KMS-11 (cell line): ENCODE measurements at regions not wholly inside any gene's neighbourhood (a gene's known extent, or its start where the extent isn't known, plus 50 kb on each side); places are given as distances from the start of the nearest gene placed in this dataset.

Experiments used
- H2AFZ ChIP-seq: fragments of 200-600 bp; sonication (generic); 2 replicates; pipeline ENCODE4 v1.6.1; 2016; ENCODE audit warnings: antibody characterized with exemption, mixed run types, low read depth
- H3K27ac ChIP-seq: fragments of 200-600 bp; sonication (generic); 2 replicates; pipeline ENCODE4 v1.6.1; 2016; ENCODE audit warnings: mild to moderate bottlenecking, mixed run types
- H3K27me3 ChIP-seq: fragments of 200-600 bp; sonication (generic); 2 replicates; pipeline ENCODE4 v1.6.1; 2017; ENCODE audit warnings: mild to moderate bottlenecking, low read depth, mixed run types, moderate library complexity; ENCODE audit not compliant: insufficient read depth
- H3K36me3 ChIP-seq: fragments of 200-600 bp; sonication (generic); 2 replicates; pipeline ENCODE4 v1.6.1; 2017; ENCODE audit warnings: mild to moderate bottlenecking, mixed run types; ENCODE audit not compliant: insufficient read depth
- H3K4me1 ChIP-seq: fragments of 200-600 bp; sonication (generic); 2 replicates; pipeline ENCODE4 v1.6.1; 2016; ENCODE audit warnings: mild to moderate bottlenecking, low read depth, mixed run types; ENCODE audit not compliant: poor library complexity, severe bottlenecking
- H3K4me2 ChIP-seq: fragments of 200-600 bp; sonication (generic); 2 replicates; pipeline ENCODE4 v1.7.0; 2016; ENCODE audit warnings: mild to moderate bottlenecking, mixed run types
- H3K4me3 ChIP-seq: fragments of 200-600 bp; sonication (generic); IDR thresholded peaks from 2 replicates; pipeline ENCODE4 v1.6.1; 2017; ENCODE audit warnings: low read depth, low read length, mixed read lengths; ENCODE audit not compliant: insufficient read depth
- H3K79me2 ChIP-seq: fragments of 200-600 bp; sonication (generic); 2 replicates; pipeline ENCODE4 v1.6.1; 2016; ENCODE audit warnings: low read depth, mixed run types; ENCODE audit not compliant: insufficient read depth
- H3K9ac ChIP-seq: fragments of 200-600 bp; sonication (generic); 2 replicates; pipeline ENCODE4 v1.6.1; 2016; ENCODE audit warnings: mild to moderate bottlenecking, mixed run types
- H4K20me1 ChIP-seq: fragments of 200-600 bp; sonication (generic); 2 replicates; pipeline ENCODE4 v1.6.1; 2016; ENCODE audit warnings: mild to moderate bottlenecking, mixed run types; ENCODE audit not compliant: insufficient read depth
- CTCF ChIP-seq: fragments of 200-600 bp; sonication (generic); conservative IDR thresholded peaks from 2 replicates; pipeline ENCODE4 v1.6.1; 2017; ENCODE audit warnings: low read depth, mild to moderate bottlenecking, antibody characterized with exemption, low read length, moderate library complexity, mixed read lengths

GRCh38 chr2:144241801-144242200, 278.1 kb downstream of the ZEB2 start:
- Histone ChIP-seq H2AFZ (no peak overlapping the region), H3K4me1 (no peaks in the 10 kb centered on the region), H3K4me3 (no peak overlapping the region), H3K36me3 (no peaks in the 10 kb centered on the region), H4K20me1 (no peaks in the 10 kb centered on the region), H3K27ac (no peak overlapping the region), H3K79me2 (no peaks in the 10 kb centered on the region), H3K27me3 (no peaks in the 10 kb centered on the region), H3K4me2 (no peak overlapping the region), H3K9ac (no peak overlapping the region)
- no peak for TF ChIP-seq CTCF

DNA sequence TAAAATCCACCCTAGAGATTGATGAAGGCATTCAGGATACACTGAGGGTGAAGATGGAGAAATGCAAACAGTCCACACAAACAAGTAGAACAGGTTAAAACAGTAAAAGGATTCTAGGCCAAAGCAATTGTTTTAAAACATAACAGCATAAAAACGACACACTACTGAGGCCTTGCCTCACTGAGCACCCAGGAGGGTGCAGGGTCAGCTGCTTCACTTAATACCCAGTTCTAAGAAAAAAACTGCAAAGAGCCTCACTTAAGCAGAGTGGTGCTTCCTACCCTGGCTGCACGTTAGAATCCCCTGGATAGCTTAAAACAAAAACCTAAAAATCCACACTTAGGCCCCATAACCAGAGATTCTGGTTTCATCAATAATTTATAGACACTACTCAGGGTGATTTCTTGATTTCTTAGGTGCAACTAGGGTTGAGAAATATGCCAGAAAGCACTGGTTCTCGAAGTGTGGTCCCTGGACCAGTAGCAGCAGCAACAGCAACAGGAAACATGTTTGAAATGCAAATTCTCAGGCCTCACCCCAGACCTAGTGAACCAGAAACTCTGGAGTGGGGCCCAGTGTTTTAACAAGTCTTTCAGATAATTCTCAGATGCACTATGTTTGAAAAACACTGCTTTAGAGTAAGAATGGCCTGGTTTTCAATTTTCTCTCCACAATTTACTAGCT, 279.1 kb downstream of the ZEB2 start:
- Histone ChIP-seq H3K4me3 (no peak overlapping the region), H3K4me2 (no peak overlapping the region), H3K36me3 (no peaks in the 10 kb centered on the region), H3K9ac (no peak overlapping the region), H3K79me2 (no peaks in the 10 kb centered on the region), H3K4me1 (no peaks in the 10 kb centered on the region), H2AFZ (no peak overlapping the region), H3K27ac (no peak overlapping the region), H4K20me1 (no peaks in the 10 kb centered on the region), H3K27me3 (no peaks in the 10 kb centered on the region)
- no peak for TF ChIP-seq CTCF

- Histone ChIP-seq H3K4me3 (no peak overlapping the region), H3K27ac (no peak overlapping the region), H2AFZ (no peak overlapping the region), H3K4me2 (no peak overlapping the region), H3K79me2 (no peaks in the 10 kb centered on the region), H4K20me1 (no peaks in the 10 kb centered on the region), H3K27me3 (no peaks in the 10 kb centered on the region), H3K36me3 (no peaks in the 10 kb centered on the region), H3K9ac (no peak overlapping the region), H3K4me1 (no peaks in the 10 kb centered on the region)
- no peak for TF ChIP-seq CTCF
Observed at GRCh38 chr2:144239726-144240125, 280.2 kb downstream of the ZEB2 start.

GRCh38 chr2:144239306-144239705, 280.6 kb downstream of the ZEB2 start:
- Histone ChIP-seq H4K20me1 (no peaks in the 10 kb centered on the region), H3K4me2 (no peak overlapping the region), H3K4me1 (no peaks in the 10 kb centered on the region), H3K27me3 (no peaks in the 10 kb centered on the region), H2AFZ (no peak overlapping the region), H3K36me3 (no peaks in the 10 kb centered on the region), H3K4me3 (no peak overlapping the region), H3K27ac (no peak overlapping the region), H3K9ac (no peak overlapping the region), H3K79me2 (no peaks in the 10 kb centered on the region)
- TF ChIP-seq CTCF, result no peak
